Thyroid gland (tissue), 4 donors: ENCODE measurements at regions not wholly inside any gene's neighbourhood (a gene's known extent, or its start where the extent isn't known, plus 50 kb on each side); places are given as distances from the start of the nearest gene placed in this dataset.

Experiments used
- POLR2A ChIP-seq, 2 donors: fragments of 450-650 bp; IDR thresholded peaks; one replicate each; pipeline ENCODE4 v1.6.1; 2017; ENCODE audit warnings: antibody characterized with exemption in 2 of 2, mild to moderate bottlenecking in 2 of 2, moderate library complexity in 1 of 2
- TF ChIP-seq, protein P1 (sequence below), 6 experiments: fragments of 200-600 bp in 3 of 6; fragments of 450-650 bp in 3 of 6; sonication (generic) in 3 of 6; IDR thresholded peaks; one replicate each; pipeline ENCODE4 v1.5.1; 2016 to 2019; ENCODE audit warnings: antibody characterized with exemption in 6 of 6, mild to moderate bottlenecking in 2 of 6, inconsistent platforms in 1 of 6, moderate library complexity in 1 of 6

- TF ChIP-seq, protein P1, sequence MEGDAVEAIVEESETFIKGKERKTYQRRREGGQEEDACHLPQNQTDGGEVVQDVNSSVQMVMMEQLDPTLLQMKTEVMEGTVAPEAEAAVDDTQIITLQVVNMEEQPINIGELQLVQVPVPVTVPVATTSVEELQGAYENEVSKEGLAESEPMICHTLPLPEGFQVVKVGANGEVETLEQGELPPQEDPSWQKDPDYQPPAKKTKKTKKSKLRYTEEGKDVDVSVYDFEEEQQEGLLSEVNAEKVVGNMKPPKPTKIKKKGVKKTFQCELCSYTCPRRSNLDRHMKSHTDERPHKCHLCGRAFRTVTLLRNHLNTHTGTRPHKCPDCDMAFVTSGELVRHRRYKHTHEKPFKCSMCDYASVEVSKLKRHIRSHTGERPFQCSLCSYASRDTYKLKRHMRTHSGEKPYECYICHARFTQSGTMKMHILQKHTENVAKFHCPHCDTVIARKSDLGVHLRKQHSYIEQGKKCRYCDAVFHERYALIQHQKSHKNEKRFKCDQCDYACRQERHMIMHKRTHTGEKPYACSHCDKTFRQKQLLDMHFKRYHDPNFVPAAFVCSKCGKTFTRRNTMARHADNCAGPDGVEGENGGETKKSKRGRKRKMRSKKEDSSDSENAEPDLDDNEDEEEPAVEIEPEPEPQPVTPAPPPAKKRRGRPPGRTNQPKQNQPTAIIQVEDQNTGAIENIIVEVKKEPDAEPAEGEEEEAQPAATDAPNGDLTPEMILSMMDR (IDR thresholded peaks at IDR 0.05) = no peak
- no peak for TF ChIP-seq POLR2A (IDR thresholded peaks at IDR 0.05)
Measured at GRCh38 chr12:33041562-33041961, 145.0 kb upstream of the PKP2 start.
